HG03108 (cell line): ENCODE measurements at regions not wholly inside any gene's neighbourhood (a gene's known extent, or its start where the extent isn't known, plus 50 kb on each side); places are given as distances from the start of the nearest gene placed in this dataset.
"Not testable (repeated sequence)": the region's sequence is repeated elsewhere in the genome, so short reads cannot be mapped to it uniquely, and the experiment has no call there.

ENCODE experiments used
- ATAC-seq: cut with Tn5 transposase; IDR thresholded peaks from one replicate; pipeline ENCODE4 v1.9.1; 2021; ENCODE audit warnings: moderate library complexity; ENCODE audit not compliant: unreplicated experiment

DNA sequence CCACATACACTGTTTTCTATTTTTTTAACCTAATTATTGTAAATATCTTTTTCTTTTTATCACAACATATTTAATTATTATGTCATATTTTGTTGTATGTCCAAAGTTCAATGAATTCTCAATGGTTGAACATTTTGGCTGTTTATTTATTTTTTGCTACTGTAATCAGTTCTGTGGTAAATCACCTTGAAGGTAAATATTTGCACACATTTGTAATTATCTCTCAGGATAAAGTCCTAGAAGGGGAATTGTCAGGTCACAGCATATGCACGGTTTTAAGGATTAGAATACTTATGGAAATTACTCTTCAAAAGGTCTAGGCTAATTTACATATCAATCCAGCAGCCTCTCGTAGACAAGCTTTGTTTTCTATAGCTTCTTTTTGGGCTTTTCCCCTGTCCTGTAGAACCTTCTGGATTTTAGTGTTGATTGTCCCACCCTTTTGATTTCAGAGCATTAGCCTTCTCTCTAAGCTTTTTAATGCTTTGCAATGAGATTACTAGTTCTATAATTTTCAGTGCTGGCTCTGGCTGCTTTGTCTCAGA is 362.6 kb downstream of the KCNRG start:
- ATAC-seq, result no peak

- ATAC-seq, result no peak
Observed at GRCh38 chr13:50378509-50379044, 363.3 kb downstream of the KCNRG start.

DNA sequence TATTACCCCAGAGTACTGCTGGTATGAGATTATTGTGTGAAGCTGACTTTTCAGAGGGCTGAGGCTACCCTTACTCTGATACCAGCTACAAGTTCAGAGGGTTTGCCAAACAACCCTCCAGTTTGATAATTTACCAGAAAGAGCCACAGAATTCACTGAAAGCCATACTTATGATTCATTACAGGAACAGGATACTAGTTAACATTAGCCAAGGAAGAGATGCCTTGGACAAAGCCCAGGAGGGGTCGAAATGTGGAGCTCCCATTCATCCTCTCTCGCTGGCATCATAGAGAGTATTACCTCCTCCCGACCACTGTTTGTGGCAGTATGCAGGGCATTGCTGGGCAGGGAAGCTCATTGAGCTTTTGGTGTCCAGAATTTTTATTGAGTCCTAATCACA is 364.3 kb downstream of the KCNRG start:
- ATAC-seq, result no peak

DNA sequence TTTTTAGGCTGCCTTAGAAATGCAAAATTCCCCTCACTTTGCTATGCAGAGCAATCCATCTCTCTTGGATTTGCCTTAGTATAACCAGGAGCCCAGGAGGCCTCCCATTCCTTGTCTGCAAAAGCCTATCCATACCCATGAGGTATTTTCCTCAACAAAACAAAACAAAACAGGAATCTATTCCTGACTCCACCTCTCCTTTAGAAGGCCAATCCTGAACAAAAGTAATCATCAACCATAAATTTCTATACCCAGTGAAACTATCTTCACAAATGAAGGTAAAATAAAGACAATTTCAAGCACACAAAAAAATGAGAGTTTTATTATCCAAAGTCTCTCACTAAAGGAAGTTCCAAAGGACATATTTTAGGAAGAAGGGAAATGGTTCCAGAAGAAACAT is 365.7 kb downstream of the KCNRG start:
- ATAC-seq, result no peak

DNA sequence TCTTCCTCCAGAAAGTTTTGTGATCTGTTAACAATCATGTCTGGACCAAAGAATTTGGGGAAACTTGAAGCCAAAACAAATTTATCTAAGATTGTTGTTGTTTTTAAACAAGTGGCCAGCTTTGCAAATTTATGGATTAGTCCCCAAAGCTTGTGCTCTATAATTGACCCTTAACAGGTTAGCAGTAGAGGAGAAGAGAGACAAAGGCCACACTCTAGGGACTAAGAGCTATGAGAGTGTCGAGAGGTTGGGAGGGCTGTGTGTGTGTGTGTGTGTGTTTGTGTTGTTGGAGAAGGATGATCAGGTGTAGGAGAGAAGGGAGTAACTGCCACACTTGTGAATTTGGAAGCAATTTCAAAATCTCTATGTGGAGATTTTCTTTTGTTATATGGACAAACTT is 367.3 kb downstream of the KCNRG start:
- ATAC-seq, result no peak

DNA sequence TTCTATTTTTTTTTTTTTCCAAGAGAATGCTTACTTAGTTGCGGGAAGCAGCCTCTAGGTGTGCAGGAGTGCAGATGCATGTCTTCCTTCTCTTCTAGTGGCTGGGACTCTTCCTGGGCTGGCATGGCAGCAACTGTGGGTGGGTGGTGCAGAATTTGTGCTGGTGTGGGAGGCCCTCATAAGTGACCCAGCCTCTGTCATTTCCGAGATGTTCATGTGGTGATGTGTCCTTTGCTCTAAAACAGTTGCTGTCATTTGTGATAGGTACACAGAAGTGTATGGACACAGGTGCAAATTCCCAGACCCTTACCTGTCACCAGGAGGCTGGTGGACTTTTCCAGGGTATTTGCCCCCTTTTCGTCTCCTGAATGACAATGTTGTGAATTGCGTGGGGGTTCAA is 367.7 kb downstream of the KCNRG start:
- ATAC-seq, result no peak

GRCh38 chr13:50384724-50385123 is 369.5 kb downstream of the KCNRG start:
- no peak for ATAC-seq

- no peak for ATAC-seq
Observed at GRCh38 chr13:50386541-50387050, 371.4 kb downstream of the KCNRG start.

- no peak for ATAC-seq
Observed at GRCh38 chr13:50387051-50387581, 371.9 kb downstream of the KCNRG start.

DNA sequence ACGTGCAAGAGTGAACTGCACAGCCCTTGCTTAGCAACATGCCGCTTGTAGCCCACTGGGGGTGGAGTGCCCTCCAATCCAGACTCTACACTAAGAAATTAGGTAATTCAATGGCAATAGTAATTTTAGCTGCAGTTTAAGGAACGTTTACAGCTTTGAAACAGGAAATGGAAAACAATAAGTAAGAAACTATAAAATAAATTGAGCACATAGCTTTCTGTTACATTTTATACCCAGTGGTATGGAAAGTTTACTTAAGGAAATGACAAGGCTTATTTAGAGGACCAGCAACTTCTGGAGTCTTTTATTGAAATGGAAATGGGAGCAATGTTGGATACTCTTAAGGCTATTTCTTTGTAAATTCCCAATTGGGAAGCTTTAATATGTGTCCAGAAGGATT is 373.2 kb downstream of the KCNRG start:
- ATAC-seq, result no peak

- ATAC-seq, result no peak
Observed at GRCh38 chr13:50389726-50390125, 374.5 kb downstream of the KCNRG start.

DNA sequence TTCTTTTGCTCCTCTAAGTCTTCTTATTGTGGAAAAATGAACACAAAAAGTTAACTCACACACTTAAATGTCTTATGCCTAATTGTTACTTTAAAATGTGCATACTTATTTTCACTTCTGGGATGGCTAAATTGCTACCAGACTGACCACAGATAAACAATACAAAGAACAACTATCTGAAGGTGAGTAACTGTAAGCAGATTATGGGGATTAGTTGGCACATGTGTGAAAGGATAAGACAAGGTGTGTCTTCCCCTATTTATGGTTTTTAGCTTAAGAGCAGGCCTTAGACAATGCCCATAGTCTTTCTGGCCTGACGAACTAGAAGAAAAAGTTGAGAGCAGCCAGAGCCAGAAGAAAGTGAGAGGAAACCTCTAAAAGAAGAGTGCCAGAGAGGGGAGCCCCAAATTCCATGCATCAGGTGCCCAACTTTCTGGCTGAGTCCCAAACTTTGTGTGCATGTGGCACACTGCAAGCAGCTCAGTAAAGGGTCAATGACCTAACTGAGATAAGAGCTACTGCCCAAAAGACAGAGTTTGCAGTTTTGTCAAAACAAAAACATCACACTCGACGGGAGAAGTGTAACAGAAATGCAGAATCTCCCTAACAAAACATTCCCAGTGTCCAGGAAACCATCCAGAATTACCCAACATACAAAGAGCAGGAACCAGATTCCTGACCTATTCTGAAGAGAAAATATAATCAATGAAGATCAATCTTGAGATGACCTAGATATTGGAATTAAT is 375.4 kb downstream of the KCNRG start:
- ATAC-seq, result no peak

DNA sequence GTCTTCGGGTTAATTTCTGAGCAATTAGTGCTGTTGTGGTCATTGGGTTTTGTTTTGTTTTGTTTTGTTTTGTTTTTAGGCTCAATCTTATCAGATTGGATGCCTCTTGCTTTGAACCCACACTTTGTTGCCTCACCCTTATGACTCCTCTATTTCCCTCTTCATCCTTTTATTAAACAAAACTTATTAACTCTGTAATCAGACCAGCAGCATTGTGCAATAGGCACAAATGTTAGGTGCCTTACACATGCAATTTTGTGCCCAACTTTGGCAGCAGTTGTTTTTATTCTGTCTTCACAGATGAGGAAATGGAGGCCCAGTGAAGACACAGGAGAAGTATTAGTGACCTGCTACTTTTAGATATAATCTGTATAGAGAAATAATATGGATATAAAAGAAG is 377.7 kb downstream of the KCNRG start:
- no peak for ATAC-seq

DNA sequence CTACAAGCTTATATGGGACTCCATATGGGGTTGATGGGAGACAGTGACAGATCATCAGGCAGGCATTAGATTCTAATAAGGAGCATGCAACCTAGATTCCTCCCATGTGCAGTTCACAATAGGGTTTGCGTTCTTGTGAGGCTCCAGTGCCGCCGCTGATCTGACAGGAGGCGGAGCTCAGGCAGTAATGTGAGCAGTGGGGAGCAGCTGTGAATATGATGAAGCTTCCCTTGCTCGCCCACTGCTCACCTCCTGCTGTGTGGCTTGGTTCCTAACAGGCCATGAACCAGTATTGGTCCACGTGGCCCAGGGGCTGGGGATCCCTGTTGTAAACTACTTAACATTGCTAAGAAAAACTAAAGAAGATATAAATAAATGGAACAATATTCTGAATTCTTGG is 378.4 kb downstream of the KCNRG start:
- no peak for ATAC-seq

GRCh38 chr13:50396001-50396400 is 380.8 kb downstream of the KCNRG start:
- no peak for ATAC-seq

DNA sequence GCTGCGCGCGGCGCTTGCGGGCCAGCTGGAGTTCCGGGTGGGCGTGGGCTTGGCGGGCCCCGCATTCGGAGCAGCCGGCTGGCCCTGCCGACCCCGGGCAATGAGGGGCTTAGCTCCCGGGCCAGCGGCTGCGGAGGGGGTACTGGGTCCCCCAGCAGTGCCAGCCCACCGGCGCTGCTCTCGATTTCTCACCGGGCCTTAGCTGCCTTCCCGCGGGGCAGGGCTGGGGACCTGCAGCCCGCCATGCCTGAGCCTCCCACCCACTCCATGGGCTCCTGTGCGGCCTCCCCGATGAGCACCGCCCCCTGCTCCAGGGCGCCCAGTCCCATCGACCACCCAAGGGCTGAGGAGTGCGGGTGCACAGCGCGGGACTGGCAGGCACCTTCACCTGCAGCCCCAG is 381.4 kb downstream of the KCNRG start:
- ATAC-seq, result not testable (repeated sequence)

- no peak for ATAC-seq
Observed at GRCh38 chr13:50400035-50400726, 384.9 kb downstream of the KCNRG start.

DNA sequence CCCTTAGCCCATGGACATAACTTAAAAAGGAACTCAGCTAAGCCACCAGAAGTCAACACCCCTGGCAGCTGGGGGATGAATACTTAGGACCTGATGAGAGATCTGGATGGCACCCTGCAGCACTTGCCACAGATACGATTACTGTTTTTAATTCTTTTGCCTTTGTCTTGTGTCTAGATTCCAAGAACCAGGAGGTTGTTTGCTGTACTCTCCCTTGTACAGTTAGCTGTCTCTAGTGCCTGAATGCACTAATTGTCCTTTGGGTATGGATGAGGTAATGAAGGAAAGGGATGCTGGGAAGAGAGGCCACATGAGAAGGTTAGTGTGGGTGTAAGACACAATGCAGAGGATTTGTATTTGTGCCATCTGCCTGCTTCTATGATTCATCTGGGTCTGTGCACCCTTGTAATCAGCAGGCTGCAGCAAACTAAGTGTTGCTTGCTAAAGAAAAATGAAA is 385.8 kb downstream of the KCNRG start:
- ATAC-seq, result no peak

- ATAC-seq, result no peak
Observed at GRCh38 chr13:50401721-50402465, 386.6 kb downstream of the KCNRG start.

- ATAC-seq, result no peak
Observed at GRCh38 chr13:50403311-50403710, 388.1 kb downstream of the KCNRG start.

DNA sequence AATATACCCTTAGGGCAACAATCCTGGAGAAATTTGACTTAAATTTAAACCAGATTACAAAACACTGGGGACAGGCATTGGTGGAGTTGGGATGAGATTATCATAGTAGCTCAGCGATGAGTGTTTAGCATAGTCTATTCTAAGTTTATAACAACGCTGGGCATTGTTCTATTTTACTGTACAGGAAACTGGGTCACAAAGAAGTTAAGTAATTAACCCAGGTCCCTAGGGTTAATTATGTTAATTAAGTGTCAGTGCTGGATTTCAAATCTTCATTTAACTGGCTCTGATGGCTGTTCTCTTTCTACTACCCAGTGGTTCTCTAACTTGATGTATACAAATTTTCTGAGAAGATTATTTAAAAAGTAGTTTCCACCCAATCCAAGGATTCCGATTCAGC is 388.9 kb downstream of the KCNRG start:
- no peak for ATAC-seq
